ENCODE measurements at regions not wholly inside any gene's neighbourhood (a gene's known extent, or its start where the extent isn't known, plus 50 kb on each side); places are given as distances from the start of the nearest gene placed in this dataset.

GRCh38 chr1:163761898-163762297 is 440.1 kb downstream of the NUF2 start:
- no peak for DNase-seq

DNA sequence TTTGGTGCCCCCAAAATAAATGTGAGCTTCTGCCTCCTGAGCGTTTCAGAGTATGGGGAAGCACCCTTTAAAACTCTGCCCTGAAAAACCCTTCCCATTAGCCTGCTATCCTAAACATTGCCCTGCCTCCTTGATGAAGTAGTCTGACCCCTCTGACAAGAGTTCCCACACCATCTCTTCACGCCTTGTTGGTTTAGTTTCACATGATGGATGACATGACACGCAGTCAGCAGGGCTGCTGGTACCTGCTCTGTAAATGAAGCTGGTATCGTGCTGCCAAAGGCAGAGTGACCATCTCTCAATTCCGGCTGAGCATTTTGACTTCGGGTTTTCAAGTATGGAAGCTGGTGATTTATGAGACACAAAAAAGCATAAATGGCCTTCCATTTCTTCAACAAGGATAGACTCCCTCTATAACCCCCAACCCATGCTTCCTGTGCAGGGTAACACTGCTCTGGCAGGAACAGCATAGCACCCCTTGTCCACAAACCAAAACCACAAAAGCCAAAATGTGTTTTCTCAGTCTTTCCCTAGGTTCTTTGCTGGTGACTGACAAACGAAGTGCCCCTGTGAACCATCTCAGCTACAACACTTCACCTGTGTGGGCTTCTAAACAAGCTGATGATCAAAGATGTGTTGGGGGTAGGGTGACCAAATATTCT is 444.6 kb downstream of the NUF2 start:
- DNase-seq: no peak

GRCh38 chr1:163768576-163768975 is 446.8 kb downstream of the NUF2 start:
- no peak for DNase-seq

- no peak for DNase-seq
Measured at GRCh38 chr1:163770265-163770664, 448.5 kb downstream of the NUF2 start.

DNA sequence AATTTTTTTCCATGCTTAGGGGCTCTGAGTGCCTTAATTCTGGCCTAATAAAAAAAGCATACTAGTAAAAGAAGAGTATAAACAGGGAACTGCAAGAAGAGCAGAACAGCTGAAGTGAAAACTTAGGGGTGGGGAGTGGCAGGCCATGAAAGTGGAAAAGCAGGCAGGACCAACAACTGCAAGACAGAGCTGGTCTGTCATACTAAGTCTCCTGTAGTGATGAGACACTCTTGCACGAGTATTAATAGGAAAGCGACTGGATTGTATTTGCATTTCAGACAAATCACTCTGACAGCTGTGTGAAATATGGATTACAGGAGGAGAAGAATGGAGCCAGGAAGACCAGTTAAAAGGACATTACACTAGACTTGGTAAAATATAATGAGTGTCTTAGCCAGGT is 449.9 kb downstream of the NUF2 start:
- no peak for DNase-seq

- DNase-seq: no peak
Measured at GRCh38 chr1:163772246-163772645, 450.5 kb downstream of the NUF2 start.

DNA sequence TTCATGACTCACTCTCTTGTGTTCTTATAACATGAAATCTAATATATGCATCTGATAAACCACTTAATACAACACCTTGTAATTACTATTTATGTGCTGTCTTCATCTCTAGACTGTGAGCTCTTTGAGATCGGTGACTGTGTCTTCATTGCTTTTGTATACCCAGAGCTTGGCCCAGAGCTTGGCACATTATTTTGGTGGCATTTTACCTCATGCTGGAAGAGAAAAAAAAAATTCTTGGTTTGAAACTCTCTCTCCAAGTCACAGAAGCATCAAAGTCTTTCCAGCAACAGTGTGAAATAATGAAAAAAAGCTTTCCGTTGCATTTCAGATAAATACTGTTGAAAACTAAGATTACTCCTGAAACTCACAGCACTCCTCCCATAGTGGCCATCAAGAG is 451.6 kb downstream of the NUF2 start:
- DNase-seq: no peak

DNA sequence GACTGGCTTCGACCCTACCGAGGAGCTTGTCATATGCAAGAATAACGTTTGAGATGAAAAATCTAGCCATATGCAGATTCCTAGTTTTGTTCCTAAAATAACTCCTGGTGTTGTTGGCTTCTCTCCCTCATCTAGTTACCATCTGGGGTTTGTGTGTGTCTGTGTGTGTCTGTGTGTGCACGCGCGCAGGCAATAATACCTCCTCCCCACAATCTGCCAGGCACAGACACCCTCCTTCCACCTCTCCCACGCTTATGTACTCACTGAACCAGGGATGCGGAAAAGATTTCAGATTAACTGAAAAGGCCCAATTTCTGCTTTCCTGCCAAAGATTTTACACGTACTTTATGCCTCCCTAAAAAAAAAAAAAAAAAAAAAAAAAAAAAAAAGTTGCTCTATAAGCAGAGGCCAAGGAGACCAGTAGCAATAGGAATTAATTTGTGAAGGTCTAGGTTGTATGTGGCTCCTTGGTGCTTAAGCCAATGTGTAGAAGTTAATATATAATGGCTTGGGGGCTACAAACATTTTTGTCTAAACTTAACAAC is 452.7 kb downstream of the NUF2 start:
- DNase-seq: no peak

DNA sequence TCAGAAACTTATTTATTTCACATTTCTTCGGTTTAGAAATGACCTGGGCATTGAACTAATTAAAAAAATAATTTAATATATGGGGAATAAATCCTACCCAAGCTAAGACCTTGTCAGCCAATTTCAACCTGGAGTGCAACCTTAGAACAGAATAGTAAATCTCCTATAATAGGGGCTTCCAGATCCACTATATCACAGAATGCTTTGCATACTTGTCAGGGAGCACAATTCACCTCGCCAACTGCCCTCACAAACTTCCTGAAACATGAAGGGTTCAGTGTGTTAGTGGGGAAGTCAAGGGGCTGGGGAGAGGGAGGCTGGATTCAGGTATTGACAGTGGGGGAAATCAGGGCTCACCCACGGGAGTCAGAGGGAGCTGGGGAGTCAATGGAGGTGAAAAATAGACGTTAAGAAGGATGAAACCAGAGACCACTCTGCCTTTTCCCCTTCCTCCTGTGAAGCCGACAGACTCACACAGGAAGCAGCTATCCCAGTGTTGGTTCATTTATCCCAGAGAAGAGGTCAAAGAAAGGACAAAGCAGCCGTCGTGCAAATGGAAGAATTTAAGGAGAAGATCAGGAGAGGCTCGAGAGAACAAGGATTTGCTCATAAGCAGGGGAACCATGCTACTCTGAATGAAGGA is 453.3 kb downstream of the NUF2 start:
- DNase-seq: no peak

DNA sequence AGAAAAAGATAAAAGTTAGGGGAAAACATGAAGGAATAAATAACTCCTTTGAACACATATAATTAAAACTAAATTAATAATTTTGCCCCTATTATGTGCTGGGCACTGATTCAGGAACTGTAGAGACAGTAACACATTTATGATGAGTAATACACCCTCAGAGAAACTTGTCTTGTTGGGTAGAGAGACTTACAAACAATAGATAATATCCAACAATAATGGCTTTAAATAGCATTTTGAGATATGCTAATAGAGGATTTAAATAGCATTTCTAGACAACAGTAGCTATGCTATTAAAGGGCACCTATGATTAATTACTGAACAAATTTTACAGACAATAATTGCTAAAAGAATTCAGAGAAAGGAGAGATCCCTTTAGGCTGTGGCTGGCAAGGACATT is 455.5 kb downstream of the NUF2 start:
- no peak for DNase-seq

GRCh38 chr1:163781146-163781545 is 459.4 kb downstream of the NUF2 start:
- no peak for DNase-seq

DNA sequence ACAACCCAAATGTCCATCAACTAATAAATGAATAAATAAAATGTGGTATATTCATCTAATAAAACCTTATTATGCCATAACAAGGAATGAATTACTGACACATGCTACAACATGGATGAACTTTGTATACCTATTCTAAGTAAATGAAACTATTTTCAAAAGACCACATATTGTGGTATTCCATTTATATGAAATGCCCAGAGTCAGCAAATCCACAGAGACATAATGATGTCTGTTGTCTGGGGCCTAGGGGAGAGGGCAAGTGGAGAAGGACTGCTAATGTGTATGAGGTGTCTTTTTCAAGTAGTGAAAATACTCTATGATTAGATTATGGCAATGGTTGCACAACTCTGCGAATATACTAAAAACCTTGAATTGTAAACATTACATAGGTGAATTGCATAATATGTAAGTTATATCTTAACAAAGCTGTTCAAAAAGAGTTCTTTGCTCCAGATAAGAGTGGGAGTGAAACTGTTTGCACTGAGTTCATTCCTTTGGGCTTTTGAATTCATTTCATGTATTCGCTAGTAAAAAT is 464.2 kb downstream of the NUF2 start:
- no peak for DNase-seq

DNA sequence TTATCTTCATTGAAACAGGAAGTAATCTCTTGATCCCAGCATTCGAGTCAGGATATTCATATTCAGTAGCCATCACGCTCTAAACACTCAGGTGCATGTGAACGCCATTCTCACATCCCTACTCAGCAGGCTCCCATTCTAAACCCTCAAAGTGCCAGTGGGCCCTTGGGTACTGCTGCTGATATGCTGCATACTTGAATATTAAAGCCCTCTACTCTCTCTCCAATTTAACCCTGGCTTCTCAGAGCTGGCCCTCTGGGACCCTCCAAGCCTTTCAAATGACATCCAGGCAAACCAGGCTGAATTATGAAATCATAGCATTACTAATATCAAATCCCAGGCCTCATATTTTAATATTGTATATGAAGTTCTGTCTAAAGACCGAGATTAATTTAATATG is 468.2 kb downstream of the NUF2 start:
- DNase-seq: no peak

- no peak for DNase-seq
Measured at GRCh38 chr1:163794551-163794950, 472.8 kb downstream of the NUF2 start.

- DNase-seq: no peak
Measured at GRCh38 chr1:163796394-163796821, 474.7 kb downstream of the NUF2 start.

DNA sequence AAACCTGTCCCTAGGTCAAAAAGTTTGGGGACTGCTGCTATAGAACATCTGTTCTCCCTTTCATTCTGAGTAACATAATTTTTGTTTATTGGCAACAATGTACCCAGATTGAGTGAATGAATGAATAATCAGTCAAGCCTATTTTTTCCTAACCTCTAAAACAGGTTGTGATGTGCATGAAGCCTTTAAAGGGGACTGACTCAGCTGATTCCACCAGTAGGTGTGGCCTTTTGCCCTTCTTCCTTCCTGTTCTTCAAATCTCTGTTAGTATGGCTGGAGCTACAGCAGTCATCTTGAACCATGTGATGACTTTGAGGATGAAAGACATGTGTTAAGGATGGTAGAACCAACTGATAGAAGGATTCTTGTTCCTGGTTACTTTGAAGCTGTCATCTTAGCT is 476.1 kb downstream of the NUF2 start:
- DNase-seq: no peak

- no peak for DNase-seq
Measured at GRCh38 chr1:163799190-163799805, 477.5 kb downstream of the NUF2 start.

DNA sequence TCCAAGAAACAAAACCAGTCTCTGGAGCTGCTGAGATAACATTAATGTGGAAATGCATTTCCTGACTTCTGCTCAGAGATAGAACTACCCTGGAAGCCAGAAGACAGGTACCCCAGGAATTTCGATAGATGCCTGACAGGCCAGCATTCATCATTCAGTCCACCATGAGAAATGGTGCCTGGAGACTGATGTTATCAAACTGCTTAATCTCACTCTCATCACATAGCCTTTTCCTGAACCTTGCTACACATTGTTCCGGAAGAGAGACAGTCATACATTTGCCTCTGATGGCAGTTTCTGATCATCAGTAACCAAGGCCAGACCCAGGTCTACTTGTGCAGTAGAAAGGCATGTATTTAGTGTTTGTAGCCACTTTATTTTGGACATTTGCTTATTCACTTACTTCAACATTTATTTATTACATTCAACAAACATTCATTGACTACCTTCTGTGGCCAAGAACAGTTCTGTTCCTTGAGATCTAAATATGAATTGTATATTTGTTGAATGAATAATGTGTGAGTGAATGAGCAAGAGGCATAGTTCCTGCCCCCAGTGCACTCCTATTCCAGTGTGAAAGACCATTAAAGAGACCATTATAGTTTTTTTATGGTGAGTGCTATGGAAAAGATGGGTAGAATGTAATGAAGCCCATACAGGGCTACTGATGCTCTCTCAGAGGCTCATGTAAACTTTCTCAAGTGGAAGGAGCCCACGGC is 485.7 kb downstream of the NUF2 start:
- no peak for DNase-seq

- DNase-seq: no peak
Measured at GRCh38 chr1:163813251-163813650, 491.5 kb downstream of the NUF2 start.

DNA sequence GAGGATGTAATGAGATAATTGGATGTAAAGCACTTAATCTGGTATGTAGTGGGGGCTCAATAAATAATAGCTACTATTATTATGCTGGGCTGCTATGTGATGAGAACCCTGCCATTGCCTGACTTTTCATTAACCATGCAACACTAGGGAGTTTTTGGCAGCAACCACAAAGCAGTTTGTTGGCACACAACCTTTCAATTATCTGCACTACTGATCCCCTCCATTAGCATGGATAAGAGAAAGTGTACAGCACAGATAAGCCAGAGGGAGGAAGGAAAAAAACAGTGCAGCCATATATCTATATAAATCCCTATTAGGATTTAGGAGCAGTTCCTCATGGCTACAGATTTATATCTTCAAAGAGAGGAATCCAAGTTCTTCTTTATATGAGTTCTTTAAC is 498.5 kb downstream of the NUF2 start:
- DNase-seq: no peak

DNA sequence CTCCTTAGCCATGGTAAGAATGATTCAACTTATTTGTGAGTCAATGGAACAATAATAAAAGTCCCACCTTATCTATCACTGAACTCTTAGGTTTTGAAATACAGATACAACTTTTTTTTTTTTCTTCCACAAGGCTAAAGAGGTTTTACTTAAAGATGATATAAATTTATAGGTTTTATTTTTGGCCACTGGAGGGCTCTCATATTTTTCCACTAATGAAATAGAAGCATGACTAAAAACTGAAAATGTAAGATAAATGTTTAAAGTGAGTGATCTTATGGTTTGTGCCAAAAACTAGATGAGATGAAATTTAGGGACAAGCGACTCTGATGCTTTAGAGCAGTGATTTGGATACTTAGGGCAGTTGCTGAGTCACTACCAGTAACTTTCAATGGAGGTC is 499.0 kb downstream of the NUF2 start:
- no peak for DNase-seq

- no peak for DNase-seq
Measured at GRCh38 chr1:163821679-163822078, 499.9 kb downstream of the NUF2 start.

GRCh38 chr1:163823017-163823416 is 501.3 kb downstream of the NUF2 start:
- no peak for DNase-seq
